ENCODE measurements at regions not wholly inside any gene's neighbourhood (a gene's known extent, or its start where the extent isn't known, plus 50 kb on each side); places are given as distances from the start of the nearest gene placed in this dataset.
"Not testable (repeated sequence)": the region's sequence is repeated elsewhere in the genome, so short reads cannot be mapped to it uniquely, and the experiment has no call there.

GRCh38 chr5:56685503-56686217, 129.7 kb upstream of the MAP3K1 start:
- DNase-seq: no peak

DNA sequence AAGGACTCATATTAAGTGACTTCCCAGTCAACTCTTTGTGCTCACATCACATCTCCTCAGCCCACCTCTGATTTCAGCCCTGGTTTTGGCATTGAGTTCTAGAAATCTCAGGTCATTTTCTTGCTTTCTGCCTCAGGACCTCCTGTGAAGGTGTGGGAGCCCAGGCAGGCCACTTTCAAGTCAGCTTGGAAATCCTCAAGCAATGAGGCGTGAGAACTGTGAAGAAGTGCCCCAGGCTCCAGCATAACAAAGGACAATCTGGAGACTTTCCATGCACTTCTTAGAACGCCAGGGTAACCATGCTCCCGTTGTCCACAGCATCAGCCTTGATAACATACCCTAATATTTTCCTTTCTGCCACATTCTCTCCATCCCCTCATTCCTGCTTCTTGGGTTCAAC, 131.2 kb upstream of the MAP3K1 start:
- no peak for DNase-seq

DNA sequence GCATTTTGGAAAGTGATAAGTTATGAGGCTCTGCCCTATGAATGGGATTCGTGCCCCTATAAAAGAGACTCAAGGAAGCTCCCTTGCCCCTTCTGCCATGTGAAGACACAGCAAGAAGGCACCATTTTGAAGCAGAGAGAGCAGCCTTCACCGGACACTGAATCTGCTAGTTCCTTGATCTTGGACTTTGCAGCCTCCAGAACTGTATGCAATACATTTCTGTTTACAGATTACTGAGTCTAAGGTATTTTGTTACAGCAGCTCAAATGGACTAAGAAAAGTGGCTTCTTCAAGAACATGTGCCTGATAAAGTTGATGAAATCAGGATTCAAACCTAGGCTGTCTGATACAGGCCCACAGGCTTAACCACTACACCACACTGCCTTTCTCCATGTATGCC, 131.6 kb upstream of the MAP3K1 start:
- DNase-seq: no peak

- DNase-seq: no peak
Observed at GRCh38 chr5:56683281-56683680, 132.1 kb upstream of the MAP3K1 start.

DNA sequence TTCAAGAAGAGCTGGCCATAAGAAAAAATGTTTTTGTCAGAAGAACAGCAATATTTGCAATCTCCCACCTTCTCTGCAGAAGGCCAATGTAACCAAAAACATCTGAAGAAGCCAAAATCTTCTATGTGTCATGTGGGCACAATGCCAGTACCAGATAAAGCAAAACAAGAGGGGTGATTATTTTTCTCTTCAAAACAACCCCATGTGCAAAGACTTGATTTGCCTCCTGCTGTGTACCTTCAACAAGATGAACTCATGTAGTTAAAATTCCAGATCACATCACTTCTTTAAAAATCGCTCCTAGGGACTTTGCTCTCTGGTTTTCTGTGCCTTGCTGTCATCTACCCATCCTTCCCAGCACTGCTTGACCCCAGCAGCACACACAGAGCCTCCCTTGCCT, 134.0 kb upstream of the MAP3K1 start:
- no peak for DNase-seq

DNA sequence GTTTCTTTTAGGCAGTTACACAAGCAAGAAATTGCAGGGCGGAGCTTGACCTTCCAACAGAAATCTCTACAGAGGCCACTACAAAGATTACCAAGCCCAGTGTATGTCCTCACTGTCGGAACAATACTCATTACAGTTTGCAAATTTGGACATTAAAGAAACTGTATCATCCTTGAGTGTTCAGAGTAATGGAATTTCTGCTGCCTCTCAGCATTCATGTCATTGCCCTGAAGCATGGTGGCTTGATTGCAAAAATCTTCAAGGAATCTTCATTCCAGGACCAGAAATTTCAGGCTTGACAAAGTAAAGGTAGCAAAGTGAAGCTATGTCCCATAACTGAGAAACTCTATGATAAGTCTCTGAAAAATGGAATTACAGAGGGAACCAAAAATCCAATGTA, 134.6 kb upstream of the MAP3K1 start:
- no peak for DNase-seq

DNA sequence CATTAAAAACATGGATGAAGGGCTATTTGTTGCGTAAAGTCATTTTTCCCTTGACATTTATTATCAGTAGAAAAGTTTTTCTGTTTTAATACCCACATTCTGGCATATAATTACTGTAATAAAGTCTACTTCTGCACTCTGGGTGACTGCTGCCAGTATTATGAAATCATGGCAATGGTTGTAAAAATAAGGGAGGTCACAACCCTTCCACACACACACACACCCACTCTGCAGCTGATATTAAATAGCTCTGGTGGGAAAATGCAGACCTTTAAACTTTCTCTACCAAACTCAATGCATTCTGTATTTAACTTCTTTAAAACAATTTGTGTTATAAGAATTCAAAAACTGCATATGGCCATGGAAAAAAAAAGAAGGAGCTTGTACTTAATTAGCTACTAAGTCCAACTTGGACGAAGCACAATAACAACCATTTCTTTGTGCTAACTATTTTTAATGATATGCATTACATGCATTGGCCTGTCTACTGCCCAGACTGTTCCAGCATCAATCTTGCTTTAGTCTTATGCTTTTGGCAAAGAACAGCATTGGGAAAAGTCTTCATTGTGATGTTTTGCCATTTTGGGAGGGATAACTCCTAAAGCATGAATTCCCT, 137.6 kb upstream of the MAP3K1 start:
- DNase-seq: no peak

DNA sequence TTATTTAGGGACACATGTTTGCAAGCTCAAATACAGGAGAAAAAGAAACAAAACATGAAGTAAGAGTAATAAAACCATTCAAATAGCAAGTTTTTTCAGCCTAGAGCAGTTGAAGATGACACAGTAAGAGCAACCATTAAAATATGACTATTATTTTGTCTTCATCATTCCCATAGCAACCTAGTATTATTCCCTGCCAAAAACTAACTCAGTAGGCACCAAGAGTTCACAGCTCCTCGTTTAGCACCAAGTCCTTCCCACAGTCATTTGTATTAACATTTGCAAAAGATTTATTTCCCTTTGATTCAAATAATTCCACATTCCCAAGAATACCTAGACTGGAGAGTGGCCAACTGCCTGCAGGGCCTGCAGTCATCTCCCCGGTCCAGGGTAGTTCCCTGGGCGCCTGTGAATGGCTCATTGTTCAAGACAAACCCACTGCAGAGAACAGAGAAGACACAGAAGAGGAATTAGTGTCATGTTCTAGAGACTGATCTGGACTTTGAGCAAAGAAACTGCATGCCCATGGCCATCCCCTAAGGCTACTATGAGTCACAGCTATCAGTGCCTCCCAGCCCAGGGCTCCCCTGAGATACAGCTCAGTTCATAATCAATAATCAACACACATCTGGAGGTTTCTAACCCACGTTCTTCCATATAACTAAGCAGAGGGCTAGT, 139.1 kb upstream of the MAP3K1 start:
- DNase-seq: no peak

- DNase-seq: no peak
Observed at GRCh38 chr5:56674441-56674840, 140.9 kb upstream of the MAP3K1 start.

GRCh38 chr5:56673171-56673570, 142.2 kb upstream of the MAP3K1 start:
- no peak for DNase-seq

DNA sequence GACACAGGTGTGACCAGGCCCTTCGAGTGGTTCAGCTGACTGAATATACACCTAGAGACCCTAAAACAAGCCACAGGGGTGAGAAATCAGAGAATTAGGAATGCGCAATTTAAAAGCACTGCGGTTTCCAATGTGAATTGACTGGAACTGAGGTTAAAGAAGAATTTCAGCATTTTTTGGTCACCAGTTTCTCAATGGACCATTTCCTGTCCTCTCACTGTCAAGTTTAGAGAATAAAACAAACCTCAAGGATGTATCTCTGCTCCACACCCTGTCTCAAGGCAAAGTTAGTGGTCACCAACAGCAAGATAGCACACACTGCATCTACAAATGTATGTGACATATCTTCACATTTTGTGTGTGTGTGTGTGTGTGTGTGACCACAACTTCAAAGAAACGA, 143.8 kb upstream of the MAP3K1 start:
- no peak for DNase-seq

- no peak for DNase-seq
Observed at GRCh38 chr5:56670916-56671315, 144.4 kb upstream of the MAP3K1 start.

- peak; percentile 76 for DNase-seq
Observed at GRCh38 chr5:56669534-56670483, 145.5 kb upstream of the MAP3K1 start.

DNA sequence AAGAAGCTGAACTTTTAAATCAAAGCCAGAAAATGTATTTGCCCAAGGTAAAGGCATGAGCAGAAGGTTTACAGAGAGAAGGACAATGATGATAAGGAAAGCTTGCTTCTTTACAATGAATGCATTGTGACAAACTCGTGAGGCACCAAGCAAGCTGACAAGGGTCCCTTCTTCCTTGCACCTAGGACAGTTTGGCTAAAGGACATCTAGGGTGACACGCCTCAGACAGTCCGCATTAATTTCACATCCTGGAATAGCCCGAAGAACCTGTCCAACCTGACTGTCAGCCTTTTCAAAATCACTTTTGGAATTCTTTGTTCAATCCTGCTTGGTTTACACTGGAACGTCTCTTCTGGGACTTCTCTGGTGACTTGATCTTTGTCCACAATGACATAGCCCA, 146.4 kb upstream of the MAP3K1 start:
- peak; percentile 67 for DNase-seq

DNA sequence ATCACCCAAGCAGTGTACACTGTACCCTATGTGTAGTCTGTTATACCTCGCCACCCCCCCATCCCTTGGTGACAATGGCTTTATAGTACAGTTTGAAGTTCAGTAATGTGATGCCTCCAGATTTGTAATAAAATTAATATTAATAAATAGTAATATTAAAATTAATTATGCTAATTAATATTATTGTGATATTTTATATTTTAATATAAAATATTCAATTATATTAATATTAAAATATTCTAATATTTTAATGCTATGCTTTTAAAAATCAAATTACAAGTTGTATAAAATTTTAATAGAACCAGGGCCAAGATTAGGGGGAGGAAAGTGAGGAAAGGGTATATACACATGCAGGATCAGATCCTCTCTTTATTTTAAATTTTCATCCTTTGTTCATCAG, 147.7 kb upstream of the MAP3K1 start:
- DNase-seq: no peak

DNA sequence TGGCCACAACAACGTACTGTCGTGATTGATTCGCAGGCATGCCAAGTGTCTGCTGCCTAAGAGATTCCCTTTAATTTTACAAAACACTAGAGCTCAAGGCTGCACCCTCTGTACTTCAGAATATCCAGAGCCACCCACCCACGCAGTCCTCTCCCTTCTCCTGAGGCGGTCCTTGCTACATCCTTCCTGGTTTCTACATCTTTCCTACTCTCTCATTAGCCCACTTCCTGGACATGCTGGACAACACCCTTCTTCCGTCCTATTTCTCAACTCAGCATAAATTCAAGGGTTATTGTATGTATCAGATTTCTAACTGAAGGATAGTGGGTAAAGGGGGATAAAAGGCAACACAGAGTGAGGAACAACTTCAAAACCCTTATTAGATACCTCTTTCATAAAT, 148.4 kb upstream of the MAP3K1 start:
- no peak for DNase-seq

GRCh38 chr5:56665117-56665516, 150.2 kb upstream of the MAP3K1 start:
- not testable (repeated sequence) for DNase-seq

DNA sequence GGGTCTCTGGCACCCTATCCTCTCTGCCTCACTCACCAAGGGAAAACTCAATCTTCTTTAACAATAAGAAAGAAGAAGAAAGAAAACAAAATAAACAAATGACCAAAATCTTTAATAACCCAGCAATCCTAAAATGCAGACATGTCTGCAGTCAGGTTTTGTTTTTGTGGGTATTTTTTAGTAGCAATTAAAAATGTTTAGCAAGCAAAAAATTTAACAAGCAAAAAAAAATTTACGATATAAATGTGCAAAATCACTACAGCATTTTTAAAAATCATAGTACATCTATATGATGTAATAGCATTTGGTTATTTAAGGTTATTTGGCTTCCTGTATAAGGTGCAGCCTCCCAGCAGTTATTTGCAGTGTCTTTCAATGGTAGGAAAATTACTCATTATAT, 151.3 kb upstream of the MAP3K1 start:
- no peak for DNase-seq

- no peak for DNase-seq
Observed at GRCh38 chr5:56663523-56663922, 151.8 kb upstream of the MAP3K1 start.

GRCh38 chr5:56662893-56663292, 152.5 kb upstream of the MAP3K1 start:
- no peak for DNase-seq

- no peak for DNase-seq
Observed at GRCh38 chr5:56659971-56660370, 155.4 kb upstream of the MAP3K1 start.

DNA sequence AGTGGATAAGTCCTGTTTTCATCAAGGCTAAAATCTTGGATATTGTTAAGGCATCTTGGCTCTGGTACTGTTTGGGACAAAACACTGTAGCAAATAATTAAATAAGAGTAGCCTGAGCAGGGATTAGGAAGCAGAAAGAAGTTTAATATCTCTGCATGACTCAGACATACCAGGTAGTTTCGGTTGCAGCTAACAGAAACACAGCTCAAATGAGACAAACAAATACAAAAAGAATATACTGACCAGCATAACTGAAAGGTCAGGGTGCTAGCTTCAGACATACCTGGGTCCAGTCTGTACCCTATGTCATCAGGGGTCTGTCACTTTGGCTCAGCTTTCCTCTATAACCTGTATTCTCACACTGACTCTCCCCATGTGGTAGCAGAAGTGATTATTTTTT, 156.4 kb upstream of the MAP3K1 start:
- no peak for DNase-seq
